Hematopoietic multipotent progenitor cell (in vitro differentiated cells): ENCODE measurements at regions not wholly inside any gene's neighbourhood (a gene's known extent, or its start where the extent isn't known, plus 50 kb on each side); places are given as distances from the start of the nearest gene placed in this dataset.

Experiments
- DNase-seq, 3 donors: peaks; one replicate each; pipeline ENCODE4 v3.0.0-alpha.2; 2011 to 2015; ENCODE audit warnings: low read depth in 2 of 3, low spot score in 2 of 3

DNA sequence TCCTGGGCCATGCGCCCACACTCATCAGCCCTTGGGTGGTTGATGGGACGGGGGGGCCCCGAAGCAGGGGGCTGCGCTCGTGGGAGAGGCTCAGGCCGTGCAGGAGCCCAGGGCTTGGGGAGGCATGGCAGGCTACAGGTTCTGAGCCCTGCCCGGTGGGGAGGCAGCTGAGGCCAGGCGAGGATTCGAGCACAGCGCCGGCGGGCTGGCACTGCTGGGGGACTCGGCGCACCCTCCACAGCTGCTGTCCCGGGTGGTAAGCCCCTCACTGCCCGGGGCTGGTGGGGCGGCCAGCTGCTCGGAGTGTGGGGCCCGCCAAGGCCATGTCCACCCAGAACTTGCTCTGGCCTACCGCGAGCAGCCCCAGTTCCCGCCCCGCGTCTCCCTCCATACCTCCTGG, 295.8 kb upstream of the SEL1L start:
- no peak for DNase-seq

DNA sequence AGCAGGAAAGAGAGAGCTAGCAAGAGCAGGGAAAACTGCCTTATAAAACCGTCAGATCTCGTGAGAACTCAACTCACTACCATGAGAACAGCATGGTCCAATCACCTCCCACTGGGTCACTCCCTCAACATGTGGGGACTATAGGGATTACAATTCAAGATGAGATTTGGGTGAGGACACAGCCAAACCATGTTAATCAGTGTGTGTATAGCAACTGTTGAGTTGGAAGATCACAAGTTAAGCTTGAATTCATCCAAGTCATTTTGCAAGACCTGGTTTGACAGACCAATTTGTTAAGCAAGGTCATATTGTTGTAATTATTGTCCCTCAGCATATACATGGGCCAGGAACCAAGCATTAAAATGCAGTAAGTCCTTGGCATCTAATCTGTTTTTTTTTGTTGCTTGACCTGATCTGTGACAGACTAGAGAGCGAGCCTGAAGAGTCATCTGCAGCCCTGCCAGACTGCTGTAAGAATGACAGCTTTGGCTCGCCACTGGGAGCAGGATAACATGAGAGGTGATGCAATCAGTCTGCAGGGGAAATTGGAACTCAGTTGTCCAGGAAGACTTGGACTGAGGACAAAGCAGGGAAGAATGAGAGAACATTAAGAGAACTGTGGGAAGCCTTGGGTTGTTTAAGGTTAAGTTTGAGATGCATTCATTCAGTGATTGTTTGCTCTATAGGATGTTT, 297.6 kb upstream of the SEL1L start:
- DNase-seq, result no peak

DNA sequence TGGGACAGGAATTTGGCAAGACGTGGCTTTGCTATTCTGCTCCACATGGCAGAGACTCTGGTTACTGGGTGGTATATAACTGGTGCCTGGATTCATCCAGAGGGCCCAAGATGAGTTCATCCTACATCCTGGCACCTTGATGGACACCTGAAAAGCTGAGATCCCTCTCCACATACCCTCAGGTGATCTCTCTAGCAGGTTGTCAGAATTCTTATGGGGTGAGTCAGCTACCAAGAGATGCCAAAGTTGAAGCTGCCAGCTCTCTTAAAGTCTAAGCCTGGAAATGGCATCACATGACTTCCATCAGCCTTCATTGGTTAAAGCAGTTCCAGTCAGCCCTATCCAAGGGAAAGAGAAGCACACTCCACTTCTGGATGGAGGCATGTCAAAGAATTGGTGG, 300.7 kb upstream of the SEL1L start:
- DNase-seq, result no peak

DNA sequence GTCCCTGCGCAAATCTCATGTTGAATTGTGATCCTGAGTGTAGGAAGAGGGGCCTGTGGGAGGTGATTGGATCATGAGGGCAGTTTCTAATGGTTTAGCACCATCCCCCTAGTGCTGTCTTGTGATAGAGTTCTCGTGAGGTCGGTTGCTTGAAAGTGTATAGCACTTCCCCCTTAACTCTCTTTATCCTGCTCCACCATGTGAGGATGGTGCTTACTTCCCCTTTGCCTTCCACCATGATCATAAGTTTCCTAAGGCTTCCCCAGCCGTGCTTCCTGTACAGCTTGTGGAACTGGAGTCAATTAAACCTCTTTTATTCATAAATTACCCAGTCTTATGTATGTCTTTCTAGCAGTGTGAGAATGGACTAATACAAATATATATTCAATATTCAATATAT, 303.7 kb upstream of the SEL1L start:
- DNase-seq, result no peak

DNA sequence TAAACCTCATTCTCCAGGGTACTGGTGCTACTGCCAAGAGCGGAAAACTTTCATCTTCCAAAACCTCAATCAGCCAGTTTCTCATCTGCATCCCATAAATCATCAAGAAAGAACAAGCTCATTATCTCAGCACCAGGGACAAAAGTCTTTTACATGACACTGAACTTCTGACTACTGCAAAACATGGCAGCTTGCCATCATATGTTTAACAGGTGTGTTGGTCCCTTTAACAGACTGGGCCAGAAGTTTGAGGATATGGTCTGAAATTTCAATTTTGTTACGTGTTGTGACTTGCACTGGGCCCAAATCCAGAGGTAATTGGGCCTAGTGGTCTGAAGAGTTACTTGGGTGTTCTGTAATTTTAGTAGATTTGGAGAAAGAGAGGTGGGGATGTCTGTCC, 305.4 kb upstream of the SEL1L start:
- DNase-seq, result no peak

DNA sequence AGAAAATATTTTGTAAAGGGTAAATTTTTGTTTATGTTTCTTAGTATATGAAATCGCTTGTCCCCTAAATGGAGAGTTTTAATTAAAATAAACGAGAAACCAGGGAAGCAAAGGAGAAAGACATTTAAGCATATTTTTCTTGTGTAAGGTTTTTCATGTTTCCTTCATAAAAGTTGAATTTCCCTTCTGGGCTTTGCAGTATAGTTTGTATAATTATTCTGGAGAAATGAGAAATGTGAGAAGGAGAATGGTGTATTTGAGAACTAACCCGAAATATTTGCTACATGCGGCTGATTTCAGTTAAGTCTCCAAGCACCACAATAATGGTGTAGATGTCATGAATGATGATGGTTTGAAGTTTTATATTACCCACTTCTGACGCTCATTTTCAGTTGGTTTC, 307.7 kb upstream of the SEL1L start:
- DNase-seq, result no peak

DNA sequence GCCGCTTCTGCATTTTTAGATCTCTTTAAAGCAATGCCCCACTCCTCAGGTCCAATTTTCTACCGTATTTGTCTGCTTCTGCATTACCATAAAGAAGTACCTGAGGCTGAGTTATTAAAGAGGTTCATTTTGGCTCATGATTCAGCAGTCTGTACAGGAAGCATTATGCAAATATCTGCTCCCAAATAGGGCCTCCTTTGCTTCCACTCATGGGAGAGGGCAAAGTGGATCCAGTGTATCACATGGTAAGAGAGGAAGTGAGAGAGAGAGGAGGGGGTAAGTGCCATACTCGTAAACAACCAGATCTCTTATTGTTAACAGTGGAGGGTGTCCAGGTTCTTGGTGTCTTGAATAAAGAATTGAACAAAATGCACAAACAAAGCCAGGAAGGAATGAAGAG, 316.1 kb upstream of the SEL1L start:
- DNase-seq, result no peak

DNA sequence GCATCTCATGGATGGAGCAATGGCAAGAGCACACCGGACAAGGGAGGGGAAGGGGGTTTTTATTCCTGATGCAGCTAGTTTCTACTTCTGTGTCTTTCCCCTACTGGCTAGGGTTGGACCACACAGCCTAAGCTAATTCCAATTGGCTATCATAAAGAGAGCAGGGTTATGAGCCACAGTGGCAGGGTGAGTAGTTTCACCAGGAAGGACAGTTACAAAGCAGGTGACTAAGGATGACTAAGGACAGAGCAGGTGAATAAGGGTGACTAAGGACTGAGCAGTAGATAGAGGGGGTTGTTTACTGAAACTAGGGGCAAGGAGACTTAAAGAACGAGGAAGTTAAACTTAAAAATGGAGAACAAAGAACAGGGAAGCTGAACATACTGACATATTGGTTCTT, 321.4 kb upstream of the SEL1L start:
- no peak for DNase-seq

DNA sequence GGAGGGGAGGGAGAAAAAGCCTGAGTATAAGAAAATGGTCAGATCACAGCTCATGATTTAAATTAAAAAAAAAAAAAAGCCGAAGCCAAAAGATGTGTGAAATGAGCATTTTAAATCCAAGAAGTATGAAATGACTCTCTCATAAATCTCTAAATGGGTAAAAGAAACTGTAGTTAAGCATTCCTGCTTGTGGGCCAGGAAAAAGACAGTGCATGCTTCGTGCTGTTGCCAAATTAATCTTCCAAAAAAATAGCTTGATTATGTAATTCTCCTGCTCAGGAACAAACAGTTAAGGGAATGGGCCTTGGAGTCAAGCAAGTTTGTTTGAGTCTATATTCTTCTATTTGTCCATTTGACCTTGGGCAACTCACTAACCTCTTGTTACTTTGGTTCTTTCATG, 325.4 kb upstream of the SEL1L start:
- no peak for DNase-seq

DNA sequence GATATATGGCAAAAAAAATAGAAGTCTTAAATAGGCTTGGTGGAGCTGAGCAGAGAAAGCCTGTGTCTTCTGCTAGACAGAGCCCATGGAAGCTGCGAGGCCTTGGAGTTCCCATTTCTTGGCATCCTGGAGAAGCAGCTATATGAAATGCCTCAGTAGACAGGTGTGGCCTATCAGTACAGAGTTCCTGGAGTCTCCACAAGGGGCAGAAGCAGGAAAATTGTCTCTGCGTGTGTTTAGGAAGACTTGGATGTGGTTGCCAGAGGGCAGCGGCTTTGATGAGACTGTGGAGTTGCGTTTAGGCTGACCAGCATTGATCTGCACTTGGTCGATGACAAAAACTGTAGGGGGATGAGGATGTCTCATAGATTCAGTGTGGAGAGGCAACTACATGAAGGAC, 334.5 kb upstream of the SEL1L start:
- DNase-seq, result no peak

DNA sequence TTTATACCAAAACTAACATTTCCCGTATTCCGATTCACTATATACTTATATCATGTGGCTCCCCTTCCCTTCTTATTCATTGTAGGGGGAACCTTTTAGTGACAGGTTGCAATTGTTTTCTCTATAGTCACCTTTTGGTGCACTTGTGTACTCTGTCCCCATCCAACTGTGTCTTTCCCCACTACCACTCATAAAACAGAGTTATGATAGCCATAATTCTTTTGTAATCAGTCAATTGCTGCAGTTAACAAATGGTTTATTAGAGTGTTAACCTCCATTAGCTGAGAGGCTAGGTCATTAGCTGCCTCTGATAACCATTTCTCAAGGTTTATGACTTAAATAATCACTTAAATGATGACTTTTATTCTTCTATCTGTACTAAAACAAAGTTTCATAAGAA, 338.1 kb upstream of the SEL1L start:
- DNase-seq, result no peak

DNA sequence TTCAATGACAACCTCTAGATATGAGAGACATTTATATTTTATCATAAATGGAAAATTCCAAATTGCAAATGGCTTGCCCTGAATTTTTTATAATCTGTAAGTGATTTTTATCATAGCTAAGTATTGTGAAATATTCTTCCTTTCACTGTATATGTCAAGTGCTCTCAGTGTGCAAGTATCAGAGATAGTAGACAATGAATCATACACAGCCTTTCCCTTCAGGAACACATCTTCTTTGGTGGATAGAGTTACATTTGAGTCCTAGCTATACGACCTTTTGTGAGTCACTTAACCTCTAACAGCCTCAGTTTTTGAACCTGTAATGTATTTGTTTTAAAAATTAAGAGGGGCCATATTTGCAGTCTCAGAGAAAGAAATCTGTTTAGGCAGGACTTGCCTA, 350.7 kb upstream of the SEL1L start:
- no peak for DNase-seq

DNA sequence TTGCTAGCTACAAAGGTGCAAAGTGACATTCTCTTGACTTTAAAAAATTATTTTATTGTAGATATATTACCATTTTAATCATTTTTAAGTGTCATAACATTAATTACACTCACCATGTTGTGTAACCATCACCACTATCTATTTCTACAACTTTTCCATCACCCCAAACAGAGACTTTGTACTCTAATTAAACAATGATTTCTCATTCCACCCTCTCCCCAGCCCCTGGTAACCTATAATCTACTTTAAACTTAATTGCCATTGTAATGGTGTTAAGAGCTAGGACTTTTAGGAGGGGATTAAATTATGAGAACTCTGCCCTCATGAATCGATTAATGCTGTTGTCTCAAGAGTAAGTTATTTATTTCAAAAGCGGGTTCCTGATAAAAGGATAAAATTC, 352.9 kb upstream of the SEL1L start:
- no peak for DNase-seq

DNA sequence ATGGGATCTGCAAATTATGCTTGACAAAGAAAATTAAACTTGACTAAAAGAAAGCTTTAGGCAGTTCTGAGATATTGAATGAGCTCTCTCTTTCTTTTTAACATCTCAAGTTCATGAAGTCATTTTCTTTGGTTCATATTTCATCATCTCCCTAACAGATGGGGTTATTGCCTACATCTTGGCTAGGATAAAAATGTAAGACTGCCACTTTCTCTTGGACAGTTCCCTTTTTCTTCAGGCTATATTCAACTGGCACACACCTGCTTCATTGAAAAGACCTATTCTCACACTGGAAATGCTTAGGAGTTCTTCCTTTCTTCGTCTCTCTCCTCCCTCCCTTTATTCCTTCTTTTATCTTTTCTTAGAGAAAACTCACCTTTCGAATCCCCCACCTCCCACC, 355.9 kb upstream of the SEL1L start:
- DNase-seq, result no peak

DNA sequence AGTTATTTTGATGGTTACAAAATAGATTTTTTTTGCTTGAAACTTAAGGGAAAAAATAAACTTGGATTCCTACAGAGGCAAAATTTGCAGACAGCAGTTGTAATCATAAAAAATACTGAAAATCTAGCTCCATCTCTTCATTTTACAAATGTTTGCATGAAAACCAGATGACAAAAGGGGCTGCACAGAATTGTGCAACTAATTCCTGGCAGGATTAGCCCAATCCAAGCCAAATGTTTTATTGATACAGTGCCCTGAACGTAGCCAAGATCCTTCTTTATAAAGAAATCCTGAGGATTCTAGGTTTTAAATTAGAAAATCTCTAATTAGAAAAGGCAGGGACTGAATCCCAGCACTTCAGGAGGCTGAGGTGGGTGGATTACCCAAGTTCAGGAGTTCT, 356.4 kb upstream of the SEL1L start:
- DNase-seq, result no peak

DNA sequence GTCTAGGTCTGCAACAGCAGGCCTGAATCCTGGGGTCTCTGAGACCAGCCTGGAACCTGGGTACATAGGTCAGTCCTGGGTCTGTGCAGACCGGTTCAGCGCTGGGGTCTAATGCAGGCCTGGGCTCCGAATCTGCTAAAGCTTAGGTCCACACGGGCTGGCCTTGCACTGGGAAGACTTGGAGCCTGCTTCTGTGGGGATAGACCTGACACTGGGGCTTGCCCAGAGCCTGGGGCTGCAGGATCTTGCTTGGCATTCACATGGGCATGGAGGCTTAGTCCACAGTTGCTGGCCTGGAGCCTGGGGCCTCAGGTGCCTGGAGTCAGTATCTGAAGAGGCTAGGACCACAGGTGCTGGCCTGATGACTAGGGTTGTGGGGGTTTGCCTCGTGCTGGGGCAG, 369.8 kb upstream of the SEL1L start:
- no peak for DNase-seq

DNA sequence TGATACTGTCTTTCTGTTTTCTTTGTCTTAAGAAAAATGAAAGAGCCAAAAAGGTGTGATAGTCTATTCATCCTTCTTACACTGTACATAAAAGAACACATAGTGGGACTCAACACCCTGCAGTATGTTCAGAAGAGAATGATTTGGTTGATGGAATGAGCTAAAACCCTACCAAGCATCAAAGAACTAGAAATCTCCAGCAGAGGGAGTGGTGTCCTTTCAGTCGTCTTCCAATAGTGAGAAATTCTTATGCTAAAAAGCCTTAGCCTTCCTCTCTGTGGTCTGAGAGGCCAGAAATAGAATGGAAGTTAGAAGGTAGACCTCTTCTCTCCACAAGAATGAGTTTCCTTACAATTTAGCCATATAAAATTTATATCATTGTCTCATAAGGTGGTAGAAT, 393.4 kb upstream of the SEL1L start:
- no peak for DNase-seq

DNA sequence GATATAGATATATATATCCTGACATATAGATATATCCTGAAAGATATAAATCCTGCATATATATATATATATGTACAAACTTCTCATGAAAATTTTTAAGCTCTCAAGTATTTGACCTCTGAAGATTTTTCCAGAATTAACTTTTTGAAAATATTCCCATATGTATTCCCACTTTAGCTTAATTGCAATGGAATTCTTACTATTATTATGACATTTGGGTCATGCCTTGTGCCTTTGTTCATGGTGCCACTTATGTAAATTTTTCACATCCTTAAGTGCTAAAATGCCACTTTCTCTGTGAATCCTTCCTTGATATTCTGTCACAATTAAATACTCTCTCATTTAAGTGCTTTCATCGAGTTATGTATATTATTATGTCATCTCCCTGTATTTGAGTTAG, 398.2 kb upstream of the SEL1L start:
- no peak for DNase-seq

DNA sequence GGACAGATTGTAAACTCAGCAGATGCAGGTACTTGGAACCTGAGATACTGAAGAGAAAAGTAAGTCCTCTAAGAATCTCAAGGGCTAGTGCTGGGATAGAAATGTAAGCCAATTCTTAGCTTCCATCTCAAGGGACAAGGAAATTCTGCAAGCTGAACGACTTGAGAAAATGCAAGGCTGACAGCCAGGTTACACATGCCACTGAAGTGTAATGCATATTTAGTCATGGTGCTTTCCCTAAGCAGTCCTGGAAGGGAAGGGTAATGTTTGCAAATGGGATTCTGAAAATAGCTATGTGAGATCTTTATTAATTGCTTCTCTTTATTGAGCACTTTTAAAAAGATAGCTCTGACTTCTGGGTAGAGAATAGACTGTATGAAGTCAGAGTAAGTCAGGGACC, 402.7 kb upstream of the SEL1L start:
- DNase-seq, result no peak

DNA sequence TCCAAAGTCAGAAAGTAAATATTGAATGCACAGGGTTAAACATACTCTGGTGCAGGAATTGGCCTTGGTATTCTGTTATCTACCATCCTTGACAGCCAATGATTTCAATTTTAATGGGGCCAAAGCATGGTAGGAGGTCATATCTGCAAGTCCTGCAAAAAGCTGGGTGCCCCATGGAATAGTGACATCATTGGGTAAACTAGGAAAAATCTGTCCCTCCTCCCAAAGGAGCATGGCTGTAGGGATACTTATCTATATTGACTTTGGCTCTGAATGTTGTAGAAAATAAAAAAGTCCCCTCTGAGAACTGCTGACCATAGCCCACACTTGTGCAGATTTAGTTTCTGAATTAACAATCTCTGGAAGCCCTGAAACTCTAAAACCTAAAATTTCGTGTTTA, 403.2 kb upstream of the SEL1L start:
- no peak for DNase-seq

DNA sequence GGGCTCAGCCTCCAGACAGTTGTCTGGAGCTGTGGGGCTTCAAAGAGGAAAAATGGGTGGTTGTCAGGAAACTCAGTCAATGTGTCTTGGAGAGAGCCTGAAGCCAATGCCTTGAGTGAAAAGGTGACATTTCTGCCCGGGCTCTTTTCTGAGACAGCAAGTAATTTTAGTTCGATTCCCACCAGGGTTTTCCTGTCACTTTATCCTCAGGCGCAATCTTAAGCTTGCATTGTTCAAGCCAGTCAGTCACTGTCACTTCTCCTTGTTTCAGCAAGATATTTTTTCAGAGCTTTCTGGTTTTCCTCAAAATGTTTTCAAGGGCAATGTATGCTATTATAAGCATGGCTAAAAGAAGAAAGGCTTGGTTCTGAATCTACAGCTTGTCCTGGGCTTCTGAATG, 404.7 kb upstream of the SEL1L start:
- no peak for DNase-seq

DNA sequence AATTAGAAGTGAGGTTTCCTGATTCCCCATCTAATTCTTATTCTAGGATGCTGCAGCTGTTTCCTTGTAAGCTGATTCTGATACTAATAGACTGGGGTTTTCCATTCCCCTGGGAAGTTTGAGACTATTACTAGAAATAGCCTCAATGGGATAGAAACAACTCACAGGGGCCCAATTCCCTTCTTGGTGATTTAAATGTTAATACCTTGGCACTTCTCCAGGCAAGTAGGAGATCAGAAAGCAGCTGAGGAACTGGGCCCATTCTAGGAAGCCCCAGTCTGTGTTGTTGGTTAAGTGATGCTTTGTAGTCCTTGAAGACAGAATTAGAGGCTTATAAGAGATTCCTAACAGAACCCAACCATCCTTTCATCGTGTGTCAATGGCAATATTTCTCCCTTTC, 407.0 kb upstream of the SEL1L start:
- DNase-seq, result no peak

DNA sequence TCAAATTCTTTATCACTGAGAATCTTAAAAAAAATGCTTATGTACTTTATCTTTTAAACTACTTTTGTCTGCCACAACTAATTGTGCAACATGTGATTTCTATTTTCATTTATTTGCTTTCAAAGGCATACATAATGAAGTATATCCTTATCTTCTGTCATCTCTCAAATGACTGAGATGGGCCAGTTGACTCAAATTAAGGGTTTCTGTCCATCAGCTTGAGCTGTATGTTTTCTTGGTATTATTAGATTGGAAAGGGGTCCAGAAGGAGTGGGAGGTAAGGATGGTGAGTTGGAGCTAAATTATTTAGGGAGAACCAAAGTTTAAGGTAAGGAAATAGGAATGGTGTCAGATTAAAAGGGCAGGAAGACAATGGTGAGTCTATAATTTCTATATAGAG, 408.4 kb upstream of the SEL1L start:
- no peak for DNase-seq

DNA sequence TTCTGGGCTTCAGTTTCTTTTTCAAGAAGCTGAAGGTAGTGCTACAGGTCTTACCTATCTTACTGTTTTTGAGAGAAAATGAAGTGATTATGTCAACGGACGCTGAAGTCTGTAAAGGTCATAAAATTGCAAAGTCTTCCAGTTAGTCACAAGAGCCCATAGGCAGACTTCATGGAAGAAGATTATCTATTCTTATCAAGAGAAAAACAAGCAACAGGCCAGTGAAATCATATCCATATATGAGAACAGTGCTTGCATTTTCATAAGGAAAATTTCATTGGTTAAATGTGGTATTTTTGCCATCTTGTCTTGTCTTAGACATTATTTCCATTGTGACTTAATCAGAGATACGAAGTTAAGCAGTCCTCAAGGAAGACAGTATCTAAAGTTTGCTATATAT, 412.7 kb upstream of the SEL1L start:
- no peak for DNase-seq
